Type B pancreatic cell (in vitro differentiated cells): ENCODE measurements at regions not wholly inside any gene's neighbourhood (a gene's known extent, or its start where the extent isn't known, plus 50 kb on each side); places are given as distances from the start of the nearest gene placed in this dataset.

Experiments used
- DNase-seq: peaks from one replicate; pipeline ENCODE4 v3.0.0; 2021; ENCODE audit warnings: mixed read lengths; ENCODE audit not compliant: unreplicated experiment; ENCODE audit errors: extremely low spot score
- H3K27ac Mint-ChIP-seq: 2 replicates; pipeline ENCODE4 v1.8.0; 2021; ENCODE audit warnings: mild to moderate bottlenecking, mixed read lengths
- H3K27me3 Mint-ChIP-seq: 2 replicates; pipeline ENCODE4 v1.8.0; 2021; ENCODE audit warnings: mixed read lengths
- H3K36me3 Mint-ChIP-seq: 2 replicates; pipeline ENCODE4 v1.8.0; 2021; ENCODE audit warnings: mixed read lengths
- H3K4me1 Mint-ChIP-seq: one replicate; pipeline ENCODE4 v1.8.0; 2021; ENCODE audit warnings: mixed read lengths; ENCODE audit not compliant: unreplicated experiment
- H3K4me3 Mint-ChIP-seq: 2 replicates; pipeline ENCODE4 v1.8.0; 2021; ENCODE audit warnings: mild to moderate bottlenecking, mixed read lengths
- H3K9me3 Mint-ChIP-seq: 2 replicates; pipeline ENCODE4 v1.8.0; 2021; ENCODE audit warnings: mixed read lengths
- TF ChIP-seq, protein P1 (sequence below): fragments of 200-600 bp; sonication (generic); conservative IDR thresholded peaks from 2 replicates; pipeline ENCODE4 v1.5.0; 2021; ENCODE audit warnings: antibody characterized with exemption, mild to moderate bottlenecking

DNA sequence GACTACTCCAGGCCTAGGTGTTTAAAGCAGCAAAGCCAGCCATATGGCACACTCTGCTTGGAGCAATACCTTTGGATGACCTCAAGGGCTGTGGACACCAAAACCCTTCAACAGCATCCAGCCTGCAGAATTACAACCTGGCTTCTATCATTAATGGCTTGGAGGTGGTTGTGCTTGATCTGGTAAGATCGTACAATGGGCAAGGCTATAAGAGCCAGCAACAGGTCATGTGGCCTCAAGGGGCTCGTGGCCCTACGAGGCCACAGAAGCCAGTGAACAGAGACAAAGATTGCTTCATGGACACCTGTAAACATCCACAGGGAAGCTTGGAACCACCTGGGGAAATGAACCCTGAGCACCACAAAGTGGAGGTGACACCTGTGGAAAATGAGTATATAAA is 657.3 kb downstream of the BCL11B start:
- H3K27me3 Mint-ChIP-seq, result peaks cover 3% of the 10 kb centered on the region
- H3K36me3 Mint-ChIP-seq, result no peaks in the 10 kb centered on the region
- H3K4me1 Mint-ChIP-seq, result no peaks in the 10 kb centered on the region
- no peak overlapping the region for H3K27ac Mint-ChIP-seq
- H3K9me3 Mint-ChIP-seq, result peaks cover 6% of the 10 kb centered on the region
- TF ChIP-seq, protein P1, sequence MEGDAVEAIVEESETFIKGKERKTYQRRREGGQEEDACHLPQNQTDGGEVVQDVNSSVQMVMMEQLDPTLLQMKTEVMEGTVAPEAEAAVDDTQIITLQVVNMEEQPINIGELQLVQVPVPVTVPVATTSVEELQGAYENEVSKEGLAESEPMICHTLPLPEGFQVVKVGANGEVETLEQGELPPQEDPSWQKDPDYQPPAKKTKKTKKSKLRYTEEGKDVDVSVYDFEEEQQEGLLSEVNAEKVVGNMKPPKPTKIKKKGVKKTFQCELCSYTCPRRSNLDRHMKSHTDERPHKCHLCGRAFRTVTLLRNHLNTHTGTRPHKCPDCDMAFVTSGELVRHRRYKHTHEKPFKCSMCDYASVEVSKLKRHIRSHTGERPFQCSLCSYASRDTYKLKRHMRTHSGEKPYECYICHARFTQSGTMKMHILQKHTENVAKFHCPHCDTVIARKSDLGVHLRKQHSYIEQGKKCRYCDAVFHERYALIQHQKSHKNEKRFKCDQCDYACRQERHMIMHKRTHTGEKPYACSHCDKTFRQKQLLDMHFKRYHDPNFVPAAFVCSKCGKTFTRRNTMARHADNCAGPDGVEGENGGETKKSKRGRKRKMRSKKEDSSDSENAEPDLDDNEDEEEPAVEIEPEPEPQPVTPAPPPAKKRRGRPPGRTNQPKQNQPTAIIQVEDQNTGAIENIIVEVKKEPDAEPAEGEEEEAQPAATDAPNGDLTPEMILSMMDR, result no peak
- no peak for DNase-seq
- H3K4me3 Mint-ChIP-seq, result no peak overlapping the region

DNA sequence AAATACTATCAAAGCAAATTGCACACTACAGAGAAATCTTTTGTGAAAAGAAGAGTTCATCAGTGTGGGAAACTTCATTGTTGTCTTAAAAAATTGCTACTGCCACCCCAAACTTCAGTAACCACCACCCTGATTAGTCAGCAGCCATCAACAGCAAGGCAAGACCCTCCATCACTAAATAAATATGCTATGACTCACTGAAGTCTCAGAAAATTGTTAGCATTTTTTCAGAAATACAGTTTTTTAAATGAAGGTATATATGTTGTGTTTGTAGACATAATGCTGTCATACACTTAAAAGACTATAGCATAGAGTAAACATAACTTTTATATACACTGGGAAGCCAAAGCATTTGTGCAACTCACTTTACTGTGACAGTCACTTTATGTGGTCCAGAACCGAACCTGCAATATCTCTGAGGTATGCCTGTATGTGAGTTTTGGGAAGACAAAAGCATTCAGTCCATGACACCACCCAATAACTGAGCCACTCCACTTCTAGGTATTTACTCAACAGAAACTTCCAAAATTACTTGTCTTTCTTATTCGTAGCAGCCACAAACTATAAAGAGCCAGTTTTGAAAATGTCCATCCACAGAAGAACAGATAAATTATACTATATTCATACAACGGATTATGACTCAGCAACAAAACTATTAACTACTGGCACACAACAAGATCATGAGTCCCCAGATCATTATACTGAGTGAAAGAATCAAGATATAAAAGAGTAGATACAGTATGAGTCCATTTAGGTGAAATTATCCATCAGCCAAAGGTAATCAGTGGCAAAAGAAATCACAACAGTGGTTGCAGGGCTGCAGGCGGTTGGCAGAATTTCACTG is 649.6 kb downstream of the BCL11B start:
- Mint-ChIP-seq H3K4me1 (no peaks in the 10 kb centered on the region), H3K27ac (no peak overlapping the region), H3K36me3 (no peaks in the 10 kb centered on the region), H3K9me3 (peaks cover 21% of the 10 kb centered on the region), H3K4me3 (no peak overlapping the region), H3K27me3 (no peaks in the 10 kb centered on the region)
- no peak for DNase-seq
- TF ChIP-seq, protein P1, result no peak

DNA sequence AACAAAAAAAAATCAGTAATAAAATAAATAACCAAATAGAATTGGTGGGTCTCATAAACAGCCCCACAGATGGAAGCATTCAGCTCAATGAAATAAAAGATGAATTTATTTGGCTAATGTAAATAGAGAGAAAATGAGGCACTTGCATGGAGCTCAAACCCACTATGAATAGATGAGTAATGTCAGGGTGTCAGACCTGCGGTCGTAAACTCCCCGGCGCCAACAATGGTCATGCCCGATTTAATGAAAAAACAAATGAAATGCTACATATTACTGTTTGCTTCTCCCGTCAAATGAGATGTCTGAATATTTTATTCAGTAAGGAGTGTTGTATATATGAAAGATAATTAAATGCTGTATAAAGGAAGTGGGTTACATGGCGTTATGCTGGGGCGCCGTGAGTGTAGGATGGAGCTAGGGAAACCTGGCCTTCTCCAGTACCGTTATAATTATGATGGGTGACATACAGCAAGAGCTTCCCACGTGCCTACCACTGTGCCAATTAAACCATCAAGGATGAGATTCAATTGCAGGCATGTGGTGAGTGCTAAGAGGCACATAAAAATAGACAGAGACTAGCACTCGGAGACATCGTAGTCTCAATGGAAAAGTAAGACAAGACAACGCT is 648.1 kb downstream of the BCL11B start:
- TF ChIP-seq, protein P1, result no peak
- DNase-seq, result no peak
- H3K27me3 Mint-ChIP-seq, result no peaks in the 10 kb centered on the region
- no peak overlapping the region for H3K4me3 Mint-ChIP-seq
- H3K4me1 Mint-ChIP-seq, result no peaks in the 10 kb centered on the region
- no peak overlapping the region for H3K27ac Mint-ChIP-seq
- H3K36me3 Mint-ChIP-seq, result no peaks in the 10 kb centered on the region
- peaks cover 23% of the 10 kb centered on the region for H3K9me3 Mint-ChIP-seq

DNA sequence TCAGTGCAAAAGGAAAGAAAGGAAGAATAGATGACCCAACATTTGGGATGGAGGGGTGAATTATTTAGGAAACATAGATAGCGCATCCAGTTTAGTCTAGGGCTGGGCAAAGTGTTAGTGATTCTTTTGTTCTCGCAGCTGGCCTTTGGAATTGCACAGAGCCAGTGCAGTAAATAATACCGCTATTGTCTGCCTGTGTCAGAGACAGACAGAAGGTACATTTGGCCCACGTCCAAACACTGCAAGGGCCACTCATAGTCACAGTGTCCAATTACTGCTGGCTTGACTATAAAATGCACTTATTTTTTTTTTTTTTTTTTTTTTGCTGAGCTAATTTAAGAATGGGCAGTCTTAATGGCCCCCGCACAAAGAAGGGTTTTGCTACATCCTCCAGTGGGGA is 638.6 kb downstream of the BCL11B start:
- H3K36me3 Mint-ChIP-seq, result no peaks in the 10 kb centered on the region
- H3K9me3 Mint-ChIP-seq, result peaks cover 9% of the 10 kb centered on the region
- TF ChIP-seq, protein P1, result no peak
- peaks cover 9% of the 10 kb centered on the region for H3K4me1 Mint-ChIP-seq
- no peak for DNase-seq
- H3K27me3 Mint-ChIP-seq, result no peaks in the 10 kb centered on the region
- no peak overlapping the region for H3K4me3 Mint-ChIP-seq
- H3K27ac Mint-ChIP-seq, result no peak overlapping the region

DNA sequence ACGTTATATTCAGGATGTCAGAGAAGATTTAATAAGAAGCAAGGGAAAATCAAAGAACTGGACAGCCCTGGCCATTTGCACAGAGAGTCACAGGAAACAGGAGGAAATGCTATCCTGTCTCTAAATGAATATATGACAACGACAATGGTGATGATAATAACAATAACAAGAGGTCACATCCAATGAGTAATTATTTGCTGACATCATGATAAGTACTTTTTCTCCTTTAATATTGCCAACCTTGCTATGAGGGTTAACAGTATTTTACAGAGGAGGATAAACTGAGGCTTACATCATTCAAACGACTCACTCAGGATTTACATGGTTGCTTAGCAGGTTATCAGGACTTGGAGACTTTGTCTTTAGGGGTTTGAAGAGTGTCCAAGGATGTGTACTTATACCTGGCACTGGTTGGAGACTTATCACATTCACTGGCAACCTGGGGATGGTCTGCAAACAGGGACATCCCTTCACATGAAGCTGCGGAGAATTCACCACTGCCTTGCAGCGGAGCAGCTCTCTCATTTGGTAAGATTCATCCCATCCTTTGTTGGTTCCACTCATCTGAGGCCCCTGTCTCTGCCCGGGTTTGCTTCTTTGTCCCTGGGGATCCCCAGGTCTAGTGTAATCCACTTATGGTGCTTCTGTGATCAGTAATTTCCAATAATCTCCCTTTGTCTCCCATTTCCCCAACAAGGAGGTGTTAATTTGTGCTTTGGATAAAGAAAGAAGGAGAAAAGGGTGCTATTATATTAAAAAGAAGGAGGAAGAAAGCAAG is 637.8 kb downstream of the BCL11B start:
- Mint-ChIP-seq H3K36me3 (no peaks in the 10 kb centered on the region), H3K27ac (no peak overlapping the region), H3K27me3 (no peaks in the 10 kb centered on the region), H3K9me3 (peaks cover 9% of the 10 kb centered on the region), H3K4me3 (no peak overlapping the region), H3K4me1 (peaks cover 9% of the 10 kb centered on the region)
- DNase-seq, result no peak
- TF ChIP-seq, protein P1, result no peak
